Liver (tissue), 3 donors: ENCODE measurements at regions not wholly inside any gene's neighbourhood (a gene's known extent, or its start where the extent isn't known, plus 50 kb on each side); places are given as distances from the start of the nearest gene placed in this dataset.

Source experiments
- CTCF ChIP-seq: fragments of 150-350 bp; IDR thresholded peaks from 2 replicates; pipeline ENCODE4 v1.5.1; 2017; ENCODE audit warnings: improper control_type of control experiment, low read depth, low read length; ENCODE audit not compliant: missing input control
- EGR1 ChIP-seq, 2 donors: IDR thresholded peaks; 2 replicates each; pipeline ENCODE4 v1.6.1; 2016 to 2018; ENCODE audit warnings: antibody characterized with exemption in 2 of 2, low read depth in 2 of 2
- FOXA1 ChIP-seq: IDR thresholded peaks from 2 replicates; pipeline ENCODE4 v1.6.1; 2016; ENCODE audit warnings: antibody characterized with exemption
- GABPA ChIP-seq, 2 donors: IDR thresholded peaks in 1 of 2; conservative IDR thresholded peaks in 1 of 2; 2 replicates each; pipeline ENCODE4 v1.6.1; 2016; ENCODE audit warnings: antibody characterized with exemption in 2 of 2, mild to moderate bottlenecking in 1 of 2, moderate library complexity in 1 of 2
- JUND ChIP-seq, 2 donors: IDR thresholded peaks; 2 replicates each; pipeline ENCODE4 v1.6.1; 2016; ENCODE audit warnings: antibody characterized with exemption in 2 of 2
- MAX ChIP-seq: IDR thresholded peaks from 2 replicates; pipeline ENCODE4 v1.6.1; 2016; ENCODE audit warnings: antibody characterized with exemption
- NR2F2 ChIP-seq: IDR thresholded peaks from 2 replicates; pipeline ENCODE4 v1.6.1; 2016; ENCODE audit warnings: antibody characterized with exemption
- RAD21 ChIP-seq, 2 donors: IDR thresholded peaks; 2 replicates each; pipeline ENCODE4 v1.6.1; 2016; ENCODE audit warnings: antibody characterized with exemption in 2 of 2, mild to moderate bottlenecking in 2 of 2
- REST ChIP-seq: IDR thresholded peaks from 2 replicates; pipeline ENCODE4 v1.6.1; 2016; ENCODE audit warnings: antibody characterized with exemption, mild to moderate bottlenecking
- SP1 ChIP-seq: IDR thresholded peaks from 2 replicates; pipeline ENCODE4 v1.6.1; 2018; ENCODE audit warnings: antibody characterized with exemption, mild to moderate bottlenecking
- TAF1 ChIP-seq: conservative IDR thresholded peaks from 2 replicates; pipeline ENCODE4 v1.6.1; 2016; ENCODE audit warnings: antibody characterized with exemption, mild to moderate bottlenecking
- YY1 ChIP-seq: IDR thresholded peaks from 2 replicates; pipeline ENCODE4 v1.6.1; 2016; ENCODE audit warnings: antibody characterized with exemption, mild to moderate bottlenecking
- ZBTB33 ChIP-seq: IDR thresholded peaks from 2 replicates; pipeline ENCODE4 v1.6.1; 2016; ENCODE audit warnings: antibody characterized with exemption
- TF ChIP-seq, protein P1 (sequence below): IDR thresholded peaks from 2 replicates; pipeline ENCODE4 v1.6.1; 2016; ENCODE audit warnings: antibody characterized with exemption
- donor health status: healthy.
- donor health status: healthy.

DNA sequence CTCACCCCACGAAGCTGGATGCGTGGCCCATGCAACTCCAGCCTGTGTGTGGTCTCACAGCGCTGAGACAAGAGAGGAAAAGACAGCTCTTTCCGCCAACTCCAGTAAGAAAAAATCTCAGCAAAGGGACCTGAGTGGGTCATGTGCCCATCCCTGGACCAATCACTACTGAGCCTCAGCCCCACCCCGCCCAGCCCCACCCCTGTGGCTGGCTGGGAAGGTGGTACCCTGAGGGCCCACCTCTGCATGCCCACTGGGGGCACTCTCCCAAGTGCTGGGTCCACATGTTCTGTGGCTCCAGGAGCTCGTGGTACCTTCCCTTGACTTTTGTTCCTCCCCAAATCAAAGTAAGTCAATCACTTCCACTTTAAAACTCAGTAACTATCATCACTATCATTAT lies 105.1 kb upstream of the SMIM23 start:
- TF ChIP-seq CTCF (no peak), REST (no peak), GABPA (IDR thresholded peaks at IDR 0.05 in 1 of 2, conservative IDR thresholded peaks at IDR 0.05 in 1 of 2) (no peak), SP1 (no peak), YY1 (no peak), TAF1 (no peak), MAX (no peak), EGR1 (IDR thresholded peaks at IDR 0.05; ENCODE audit: low read depth in 2 of 2) (no peak), FOXA1 (no peak), ZBTB33 (no peak), NR2F2 (no peak), JUND (IDR thresholded peaks at IDR 0.05) (no peak), RAD21 (IDR thresholded peaks at IDR 0.05) (no peak)
- TF ChIP-seq, protein P1, sequence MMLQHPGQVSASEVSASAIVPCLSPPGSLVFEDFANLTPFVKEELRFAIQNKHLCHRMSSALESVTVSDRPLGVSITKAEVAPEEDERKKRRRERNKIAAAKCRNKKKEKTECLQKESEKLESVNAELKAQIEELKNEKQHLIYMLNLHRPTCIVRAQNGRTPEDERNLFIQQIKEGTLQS = no peak
